Activated T-cell treated with anti-CD3 and anti-CD28 coated beads, Interleukin-2, amount 50 U/mL, for 72 hours (primary cell): ENCODE measurements at regions not wholly inside any gene's neighbourhood (a gene's known extent, or its start where the extent isn't known, plus 50 kb on each side); places are given as distances from the start of the nearest gene placed in this dataset.

ENCODE experiments used
- ATAC-seq, 2 donors: fragments of 150-1000 bp; cut with Tn5 transposase; replicated peaks in 1 of 2; 2 replicates each; pipeline ENCODE4 v1.10.0; 2021; ENCODE audit warnings: moderate library complexity in 2 of 2, mild to moderate bottlenecking in 1 of 2
- DNase-seq, 2 donors: peaks; one replicate each; pipeline ENCODE4 v3.0.0; 2021 to 2022; ENCODE audit warnings: mixed read lengths in 1 of 2
- H3K27ac Mint-ChIP-seq: one replicate; pipeline ENCODE4 v1.8.0; 2022; ENCODE audit warnings: mild to moderate bottlenecking, moderate library complexity, mixed read lengths
- H3K27me3 Mint-ChIP-seq: one replicate; pipeline ENCODE4 v1.8.0; 2022; ENCODE audit warnings: low read depth, mixed read lengths
- H3K36me3 Mint-ChIP-seq, 2 donors: one replicate each; pipeline ENCODE4 v1.8.0; 2022; ENCODE audit warnings: mixed read lengths in 2 of 2, mild to moderate bottlenecking in 1 of 2; ENCODE audit not compliant: insufficient read depth in 2 of 2
- H3K4me1 Mint-ChIP-seq: one replicate; pipeline ENCODE4 v1.8.0; 2022; ENCODE audit warnings: low read depth, mixed read lengths
- H3K4me3 Mint-ChIP-seq, 2 donors: one replicate each; pipeline ENCODE4 v1.8.0; 2022; ENCODE audit warnings: mild to moderate bottlenecking in 2 of 2, mixed read lengths in 2 of 2, moderate library complexity in 2 of 2
- H3K9me3 Mint-ChIP-seq, 2 donors: one replicate each; pipeline ENCODE4 v1.8.0; 2022; ENCODE audit warnings: mixed read lengths in 2 of 2

GRCh38 chr3:106734712-106735111 lies 642.5 kb upstream of the CCDC54 start:
- H3K36me3 Mint-ChIP-seq: no peaks in the 10 kb centered on the region
- no peak overlapping the region for H3K4me3 Mint-ChIP-seq
- no peaks in the 10 kb centered on the region for H3K9me3 Mint-ChIP-seq
- H3K27me3 Mint-ChIP-seq: peaks cover 6% of the 10 kb centered on the region
- no peak overlapping the region for H3K27ac Mint-ChIP-seq
- DNase-seq: no peak
- no peak for ATAC-seq
- no peaks in the 10 kb centered on the region for H3K4me1 Mint-ChIP-seq

- no peaks in the 10 kb centered on the region for H3K9me3 Mint-ChIP-seq
These were observed 640.0 kb upstream of the CCDC54 start for GRCh38 chr3:106737265-106737664.

DNA sequence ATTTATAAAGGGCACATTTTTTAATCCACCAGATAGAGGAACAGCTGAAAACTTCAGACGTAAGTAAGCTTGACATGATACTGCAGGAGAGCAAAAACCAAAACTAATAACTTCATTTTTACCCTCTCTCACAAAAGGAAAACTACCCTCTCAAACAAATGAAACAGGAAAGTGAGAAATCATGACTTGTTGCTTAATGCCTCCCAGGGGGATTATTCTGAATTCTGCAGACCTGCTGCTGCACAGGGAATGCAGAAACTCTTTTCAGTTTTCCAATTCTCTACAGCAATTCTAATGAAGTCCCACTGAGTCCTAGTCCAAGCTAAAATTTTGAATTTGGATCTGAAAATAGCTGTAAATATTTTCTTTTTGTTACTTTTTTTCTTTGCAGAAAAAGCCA lies 637.1 kb upstream of the CCDC54 start:
- Mint-ChIP-seq H3K9me3 (no peaks in the 10 kb centered on the region), H3K4me3 (no peak overlapping the region), H3K27ac (no peak overlapping the region), H3K27me3 (no peaks in the 10 kb centered on the region), H3K4me1 (no peaks in the 10 kb centered on the region), H3K36me3 (no peaks in the 10 kb centered on the region)
- ATAC-seq: no peak
- DNase-seq: no peak

More at GRCh38 chr3:106737265-106737664, 640.0 kb upstream of the CCDC54 start:
- no peak for ATAC-seq
- H3K27me3 Mint-ChIP-seq: peaks cover 6% of the 10 kb centered on the region
- H3K36me3 Mint-ChIP-seq: no peaks in the 10 kb centered on the region
- no peak overlapping the region for H3K4me3 Mint-ChIP-seq
- DNase-seq: no peak
- H3K4me1 Mint-ChIP-seq: no peaks in the 10 kb centered on the region
- no peak overlapping the region for H3K27ac Mint-ChIP-seq

DNA sequence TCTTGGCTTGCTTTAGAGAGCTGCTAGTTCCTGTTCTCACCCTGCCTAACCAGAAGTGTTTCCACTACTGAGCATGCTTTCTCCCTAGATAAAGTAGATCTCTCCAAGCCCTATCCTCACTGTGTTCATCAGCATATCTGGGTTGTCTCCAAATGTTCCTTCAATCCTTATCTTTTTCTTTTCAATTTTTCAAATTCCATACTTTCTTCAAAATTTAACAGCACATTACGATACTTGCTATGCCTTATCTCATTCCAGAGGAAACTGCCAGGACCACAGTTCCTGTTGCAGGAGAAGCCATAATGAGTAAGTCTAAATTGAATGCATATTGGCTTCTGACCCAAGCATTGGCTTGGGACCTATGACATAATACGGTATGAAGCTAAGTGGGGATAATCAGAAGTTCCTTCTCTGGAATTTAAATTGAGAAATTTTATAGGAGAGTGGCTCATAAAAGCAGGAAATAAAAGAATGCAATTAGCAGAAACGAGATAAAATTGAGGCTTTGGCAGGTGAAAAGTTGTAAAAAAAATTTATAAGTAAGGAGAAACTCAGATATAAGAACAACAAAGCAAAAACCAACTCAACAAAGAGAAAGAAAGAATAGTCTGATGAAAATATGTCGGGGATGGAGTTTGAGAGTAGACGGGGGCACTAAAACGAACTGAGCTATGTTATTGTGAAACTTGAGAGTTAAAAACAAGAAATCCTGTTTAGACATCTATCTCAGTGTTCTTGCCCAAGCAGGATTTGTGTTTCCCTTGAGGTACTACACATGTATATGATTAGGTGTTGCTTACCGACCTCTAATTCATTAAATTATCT lies 631.7 kb upstream of the CCDC54 start:
- H3K4me3 Mint-ChIP-seq: no peak overlapping the region
- ATAC-seq (no peak), DNase-seq (no peak)
- H3K27ac Mint-ChIP-seq: peak overlapping the region; percentile 58
- H3K27me3 Mint-ChIP-seq: peaks cover 8% of the 10 kb centered on the region
- H3K4me1 Mint-ChIP-seq: no peaks in the 10 kb centered on the region
- no peaks in the 10 kb centered on the region for H3K9me3 Mint-ChIP-seq
- no peaks in the 10 kb centered on the region for H3K36me3 Mint-ChIP-seq

DNA sequence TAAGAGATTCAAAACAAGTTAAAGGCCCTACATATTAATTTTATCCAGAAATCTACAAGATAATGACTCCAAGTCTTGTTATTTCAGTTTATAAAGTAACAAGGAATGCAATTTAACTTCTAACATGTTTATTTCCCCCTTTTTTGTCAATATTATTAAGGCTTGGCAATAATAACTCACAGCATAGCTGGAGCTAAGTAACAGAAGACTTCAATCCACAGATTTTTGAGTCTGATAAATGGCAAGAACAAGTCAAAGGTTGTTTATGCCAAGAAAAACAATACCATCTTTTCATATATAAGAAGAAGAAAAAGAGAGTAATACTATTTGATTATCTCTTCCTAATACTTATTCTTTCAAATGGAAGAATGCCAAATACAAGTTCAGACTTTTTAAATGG lies 631.0 kb upstream of the CCDC54 start:
- DNase-seq: no peak
- Mint-ChIP-seq H3K36me3 (no peaks in the 10 kb centered on the region), H3K4me1 (no peaks in the 10 kb centered on the region), H3K27ac (no peak overlapping the region), H3K9me3 (no peaks in the 10 kb centered on the region), H3K27me3 (peaks cover 8% of the 10 kb centered on the region), H3K4me3 (no peak overlapping the region)
- ATAC-seq: no peak

GRCh38 chr3:106748472-106749262 lies 628.6 kb upstream of the CCDC54 start:
- H3K36me3 Mint-ChIP-seq: no peaks in the 10 kb centered on the region
- DNase-seq (no peak), ATAC-seq (no peak)
- peaks cover 8% of the 10 kb centered on the region for H3K27me3 Mint-ChIP-seq
- H3K4me3 Mint-ChIP-seq: no peak overlapping the region
- H3K4me1 Mint-ChIP-seq: no peaks in the 10 kb centered on the region
- peaks cover 0 to 3% of the 10 kb centered on the region in 2 donors for H3K9me3 Mint-ChIP-seq
- no peak overlapping the region for H3K27ac Mint-ChIP-seq

DNA sequence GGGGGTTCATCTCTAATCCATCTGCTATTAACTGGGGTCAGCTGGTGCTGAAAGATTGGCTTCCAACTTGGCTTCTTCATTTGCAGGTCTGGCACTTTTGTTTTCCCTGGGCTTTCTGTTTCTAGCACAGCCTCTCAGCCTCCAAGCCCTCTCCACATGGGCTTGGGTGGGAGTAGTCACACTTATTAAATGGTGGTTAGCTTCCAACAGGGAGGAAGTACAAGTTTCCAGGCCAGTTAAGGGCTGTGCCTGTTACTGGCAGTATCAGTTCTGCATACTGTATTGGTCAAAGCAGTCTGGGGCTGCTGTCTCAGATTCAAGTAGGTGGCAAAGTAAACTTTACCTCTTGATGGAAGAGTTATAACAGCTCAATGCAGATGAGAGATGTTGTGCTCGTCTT lies 627.1 kb upstream of the CCDC54 start:
- H3K27ac Mint-ChIP-seq: no peak overlapping the region
- peaks cover 3 to 4% of the 10 kb centered on the region in 2 donors for H3K9me3 Mint-ChIP-seq
- H3K4me1 Mint-ChIP-seq: no peaks in the 10 kb centered on the region
- peaks cover 0 to 5% of the 10 kb centered on the region in 2 donors for H3K36me3 Mint-ChIP-seq
- no peak overlapping the region for H3K4me3 Mint-ChIP-seq
- no peak for DNase-seq
- ATAC-seq: no peak
- H3K27me3 Mint-ChIP-seq: peaks cover 8% of the 10 kb centered on the region

DNA sequence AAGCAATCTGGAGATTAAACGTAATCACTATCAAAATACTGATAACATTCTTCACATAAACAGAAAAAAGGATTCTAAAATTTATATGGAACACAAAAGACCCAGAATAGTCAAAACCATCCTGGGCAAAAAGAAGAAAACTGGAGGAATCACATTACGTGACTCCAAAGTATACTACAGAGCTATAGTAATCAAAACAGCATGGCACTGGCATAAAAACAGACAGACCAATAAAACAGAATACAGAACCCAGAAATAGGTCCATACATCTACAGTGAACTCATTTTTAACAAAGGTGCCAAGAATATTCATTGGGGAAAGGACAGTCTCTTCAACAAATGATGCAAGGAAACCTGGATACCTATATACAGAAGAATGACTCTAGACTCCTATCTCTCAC lies 621.9 kb upstream of the CCDC54 start:
- H3K36me3 Mint-ChIP-seq: peaks cover 0 to 5% of the 10 kb centered on the region in 2 donors
- H3K4me1 Mint-ChIP-seq: no peaks in the 10 kb centered on the region
- no peak for ATAC-seq
- no peaks in the 10 kb centered on the region for H3K27me3 Mint-ChIP-seq
- no peak overlapping the region for H3K4me3 Mint-ChIP-seq
- peaks cover 4 to 7% of the 10 kb centered on the region in 2 donors for H3K9me3 Mint-ChIP-seq
- no peak for DNase-seq
- no peak overlapping the region for H3K27ac Mint-ChIP-seq

DNA sequence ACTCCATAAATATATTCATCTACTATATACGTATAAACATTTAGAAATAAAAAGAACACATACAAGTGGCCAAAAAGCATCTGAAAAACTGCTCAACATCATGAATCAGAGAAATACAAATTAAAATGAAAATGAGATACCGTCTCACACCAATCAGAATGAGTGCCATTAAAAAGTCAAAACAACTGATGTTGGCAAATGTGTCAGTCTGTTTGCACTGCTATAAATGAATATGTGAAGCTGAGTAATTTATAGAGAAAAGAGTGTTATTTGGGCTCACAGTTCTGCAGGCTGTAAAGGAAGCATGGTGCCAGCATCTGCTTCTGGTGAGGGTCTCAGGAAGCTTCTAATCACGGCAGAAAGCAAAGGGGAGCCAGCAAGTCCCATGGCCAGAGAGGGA lies 620.3 kb upstream of the CCDC54 start:
- DNase-seq (no peak), ATAC-seq (no peak)
- H3K36me3 Mint-ChIP-seq: peaks cover 0 to 5% of the 10 kb centered on the region in 2 donors
- H3K4me1 Mint-ChIP-seq: no peaks in the 10 kb centered on the region
- H3K27ac Mint-ChIP-seq: no peak overlapping the region
- no peak overlapping the region for H3K4me3 Mint-ChIP-seq
- H3K27me3 Mint-ChIP-seq: no peaks in the 10 kb centered on the region
- H3K9me3 Mint-ChIP-seq: peaks cover 4 to 7% of the 10 kb centered on the region in 2 donors

DNA sequence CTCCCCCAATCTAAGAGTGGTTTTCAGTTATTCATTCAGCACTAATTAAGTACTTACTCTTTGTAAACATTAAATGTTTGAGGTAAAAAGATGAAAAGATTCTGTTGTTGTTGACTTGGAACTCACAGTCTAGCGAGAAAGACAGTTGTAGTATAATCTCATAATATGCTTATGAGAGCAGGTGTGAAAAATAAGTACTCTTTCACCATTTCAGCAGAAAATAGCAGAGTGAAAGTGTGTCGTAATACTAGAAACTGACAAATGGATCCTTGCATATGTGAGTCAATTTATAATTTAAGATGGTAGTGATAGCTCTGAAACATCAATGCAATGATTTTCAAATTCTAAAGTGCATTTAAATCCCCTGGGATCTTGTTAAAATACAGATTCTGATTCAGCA lies 618.8 kb upstream of the CCDC54 start:
- Mint-ChIP-seq H3K9me3 (peaks cover 4% of the 10 kb centered on the region in 2 donors), H3K27ac (no peak overlapping the region), H3K36me3 (peaks cover 0 to 5% of the 10 kb centered on the region in 2 donors), H3K4me3 (no peak overlapping the region), H3K4me1 (no peaks in the 10 kb centered on the region), H3K27me3 (no peaks in the 10 kb centered on the region)
- no peak for ATAC-seq
- DNase-seq: no peak

- no peak overlapping the region for H3K27ac Mint-ChIP-seq
- H3K4me1 Mint-ChIP-seq: no peaks in the 10 kb centered on the region
- no peak for ATAC-seq
- no peaks in the 10 kb centered on the region for H3K27me3 Mint-ChIP-seq
- H3K9me3 Mint-ChIP-seq: peaks cover 4% of the 10 kb centered on the region in 2 donors
- peaks cover 0 to 2% of the 10 kb centered on the region in 2 donors for H3K36me3 Mint-ChIP-seq
- DNase-seq: no peak
- H3K4me3 Mint-ChIP-seq: no peak overlapping the region
These were observed 617.5 kb upstream of the CCDC54 start for GRCh38 chr3:106759731-106760130.

DNA sequence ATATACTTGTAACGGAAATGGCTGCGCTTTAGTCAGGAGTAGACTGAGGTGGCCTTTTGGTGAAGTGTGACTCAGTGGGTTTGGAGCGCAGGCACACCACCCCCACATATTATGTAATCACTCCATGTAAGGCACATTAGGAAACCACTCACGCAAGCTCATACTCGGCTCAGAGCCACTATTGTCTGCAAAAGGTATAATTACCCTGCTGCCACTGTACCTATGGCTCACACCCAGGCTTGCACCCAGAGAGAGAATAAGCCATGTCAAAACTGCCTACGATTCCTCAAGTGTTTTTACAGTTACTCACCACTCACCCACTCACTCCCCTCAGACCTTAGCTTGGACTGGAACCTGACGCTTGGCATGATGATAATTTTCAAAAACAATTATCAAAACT lies 611.9 kb upstream of the CCDC54 start:
- Mint-ChIP-seq H3K9me3 (no peaks in the 10 kb centered on the region), H3K4me3 (no peak overlapping the region), H3K27ac (no peak overlapping the region), H3K27me3 (no peaks in the 10 kb centered on the region), H3K4me1 (no peaks in the 10 kb centered on the region), H3K36me3 (no peaks in the 10 kb centered on the region)
- no peak for DNase-seq
- no peak for ATAC-seq

DNA sequence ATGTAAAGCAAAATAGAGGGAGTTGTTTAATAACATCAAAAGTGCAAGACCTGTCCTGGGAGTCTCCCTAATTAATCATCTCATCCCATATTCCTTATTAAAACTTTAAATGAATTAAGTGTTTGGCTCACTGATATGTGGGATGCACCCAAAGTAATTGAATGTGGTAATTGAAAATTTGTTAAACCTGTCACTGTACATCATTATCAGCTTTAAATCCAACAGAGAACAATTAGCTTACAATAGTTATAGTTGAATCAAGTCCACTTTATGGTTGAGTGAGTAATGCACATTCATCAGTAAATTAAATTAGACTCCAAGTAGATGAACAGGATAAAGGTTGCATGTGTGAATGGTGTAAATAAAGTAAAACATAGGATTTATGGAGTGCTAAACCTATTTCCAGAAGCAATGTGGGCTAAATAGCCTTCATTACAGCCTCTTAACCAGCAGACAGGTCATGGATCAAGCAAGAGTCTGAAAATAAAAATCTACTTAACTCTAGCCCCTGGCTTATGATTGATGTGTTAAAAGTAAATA lies 608.2 kb upstream of the CCDC54 start:
- H3K4me3 Mint-ChIP-seq: no peak overlapping the region
- no peaks in the 10 kb centered on the region for H3K36me3 Mint-ChIP-seq
- ATAC-seq (no peak), DNase-seq (no peak)
- H3K9me3 Mint-ChIP-seq: no peaks in the 10 kb centered on the region
- no peaks in the 10 kb centered on the region for H3K27me3 Mint-ChIP-seq
- H3K4me1 Mint-ChIP-seq: no peaks in the 10 kb centered on the region
- no peak overlapping the region for H3K27ac Mint-ChIP-seq
